HepG2 (cell line): ENCODE measurements at regions not wholly inside any gene's neighbourhood (a gene's known extent, or its start where the extent isn't known, plus 50 kb on each side); places are given as distances from the start of the nearest gene placed in this dataset.

Source experiments
- ATAC-seq: fragments of 200-7000 bp; cut with Tn5 transposase; 3 replicates; pipeline ENCODE4 v1.9.1; 2020; ENCODE audit warnings: mild to moderate bottlenecking, moderate library complexity
- BruUV-seq: library from RNA; stranded (reverse); fragments of 400-500 nt; replicated peaks from 2 replicates; lab custom pipeline; 2021; lab: Mats Ljungman, UMichigan
- CTCF ChIA-PET: fragments of 300-600 bp; formaldehyde crosslinking; extraction: SDS; loops from one replicate; lab custom pipeline; 2021; ENCODE audit warnings: low total read pairs, inconsistent platforms, low intra/inter-chr PET ratio; lab: Yijun Ruan, JAX
- POLR2A ChIA-PET: fragments of 350-600 bp; sonication (Branson Sonifier 250); formaldehyde crosslinking; loops from one replicate; lab custom pipeline; 2020; ENCODE audit warnings: antibody characterized with exemption, inconsistent platforms; lab: Yijun Ruan, JAX
- DNase-seq: peaks from one replicate; pipeline ENCODE4 v3.0.0-alpha.2; 2015; ENCODE audit warnings: low spot score
- FAIRE-seq: peaks from 3 replicates; lab custom pipeline; 2011; peaks lifted over from hg19 to GRCh38; lab: Jason Lieb, UNC
- H2AFZ ChIP-seq: one replicate; pipeline ENCODE4 v1.6.1; 2011; ENCODE audit warnings: low read length, inconsistent platforms
- H3K27ac ChIP-seq: fragments of 300-600 bp; 3 replicates; pipeline ENCODE4 v1.8.0; 2011; ENCODE audit warnings: mixed run types, mild to moderate bottlenecking, mixed read lengths, low read length, inconsistent platforms; ENCODE audit not compliant: insufficient read depth; ENCODE audit errors: extremely low read length
- H3K27me3 ChIP-seq, 2 experiments: fragments of 200-600 bp in 1 of 2; 2 replicates in 1 of 2; 3 replicates in 1 of 2; pipeline versions ENCODE4 v1.6.0 to v1.8.0; 2011; ENCODE audit warnings: low read length in 2 of 2, mild to moderate bottlenecking in 2 of 2, moderate library complexity in 2 of 2, inconsistent platforms in 1 of 2; ENCODE audit not compliant: insufficient read depth in 2 of 2, control insufficient read depth in 1 of 2
- H3K36me3 ChIP-seq, 2 experiments: fragments of 200-600 bp in 1 of 2; replicated peaks in 1 of 2; 2 replicates in 1 of 2; 3 replicates in 1 of 2; pipeline versions ENCODE4 v1.5.1 to v1.8.0; 2011; ENCODE audit warnings: low read length in 2 of 2, inconsistent platforms in 1 of 2; ENCODE audit not compliant: insufficient read depth in 2 of 2, control insufficient read depth in 1 of 2
- H3K4me1 ChIP-seq: 2 replicates; pipeline ENCODE4 v1.5.1; 2012; ENCODE audit warnings: low read length, inconsistent platforms; ENCODE audit not compliant: insufficient read depth
- H3K4me2 ChIP-seq: 2 replicates; pipeline ENCODE4 v1.6.0; 2011; ENCODE audit warnings: low read depth, low read length, inconsistent platforms
- H3K4me3 ChIP-seq, 3 experiments: fragments of 200-600 bp in 1 of 3; sonication (generic), shearing (Covaris generic) in 1 of 3; replicated peaks in 1 of 3; 2 replicates each; pipeline ENCODE4 v1.5.1; 2011 to 2016; ENCODE audit warnings: low read length in 3 of 3, inconsistent platforms in 2 of 3, low read depth in 2 of 3, mild to moderate bottlenecking in 2 of 3, control low read depth in 1 of 3, mixed read lengths in 1 of 3; ENCODE audit not compliant: insufficient read depth in 1 of 3
- H3K79me2 ChIP-seq: one replicate; pipeline ENCODE4 v1.6.1; 2011; ENCODE audit warnings: low read length, inconsistent platforms; ENCODE audit not compliant: insufficient read depth
- H3K9ac ChIP-seq: 2 replicates; pipeline ENCODE4 v1.6.0; 2011; ENCODE audit warnings: mild to moderate bottlenecking, low read depth, low read length, inconsistent platforms; ENCODE audit not compliant: insufficient read depth
- H3K9me3 ChIP-seq: 2 replicates; pipeline ENCODE4 v1.5.1; 2012; ENCODE audit warnings: mild to moderate bottlenecking, low read length
- H4K20me1 ChIP-seq: 2 replicates; pipeline ENCODE4 v1.6.0; 2011; ENCODE audit warnings: inconsistent platforms, mild to moderate bottlenecking, low read length, moderate library complexity; ENCODE audit not compliant: insufficient read depth
- ATF5 ChIP-seq: sonication (generic); formaldehyde crosslinking; IDR thresholded peaks from 2 replicates; pipeline ENCODE4 v1.4.0; 2020; ENCODE audit warnings: mild to moderate bottlenecking, low read depth, missing genetic modification reagents
- MBNL3 ChIP-seq: fragments of 250-450 bp; sonication (Bioruptor Pico); conservative IDR thresholded peaks from 2 replicates; pipeline ENCODE4 v1.8.0; 2022; ENCODE audit warnings: mild to moderate bottlenecking, inconsistent platforms
- NBN ChIP-seq: fragments of 450-650 bp; conservative IDR thresholded peaks from 2 replicates; pipeline ENCODE4 v1.6.1; 2017
- TARDBP ChIP-seq: sonication (generic); formaldehyde crosslinking; IDR thresholded peaks from 2 replicates; pipeline ENCODE4 v1.8.0; 2022; ENCODE audit warnings: mild to moderate bottlenecking, missing genetic modification reagents
- WGBS: methylation state at CpG from one replicate; pipeline ENCODE4 v1.1.6; 2017; ENCODE audit warnings: low lambda C conversion rate; 5-methylcytosine and 5-hydroxymethylcytosine counted together
- in situ Hi-C: cut with HindIII; loops from 2 replicates; pipeline ENCODE4 v1.10.0; 2017; ENCODE audit warnings: low pct_unique_long_range_greater_than_20kb; ENCODE audit not compliant: extremely low pct_ligation_motif_present
- intact Hi-C: fragments of 100-400 bp; cut with micrococcal nuclease; formaldehyde crosslinking; loops from one replicate; pipeline ENCODE4 v1.10.0; 2022; ENCODE audit not compliant: unreplicated experiment

DNA sequence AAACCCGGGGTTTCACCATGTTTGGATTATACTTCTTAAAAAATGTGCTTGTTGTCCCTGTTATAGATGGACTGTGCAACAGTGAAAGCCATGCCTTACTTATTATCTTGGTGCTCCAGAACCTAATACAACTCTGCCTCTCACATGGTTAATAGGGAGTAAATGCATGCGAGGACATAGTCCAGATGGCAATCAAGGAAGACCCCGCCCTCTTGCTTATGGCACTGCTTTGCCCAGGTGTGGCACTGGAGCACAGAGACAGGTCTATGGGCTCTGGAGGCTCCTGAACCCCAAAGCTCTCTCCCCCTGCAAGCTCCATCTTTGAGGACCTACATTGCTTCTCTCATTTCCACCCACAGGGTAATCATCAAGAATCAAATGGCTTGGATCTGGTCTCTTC, 162.1 kb upstream of the NTF3 start:
- DNase-seq (no peak), ATAC-seq (no peak), FAIRE-seq (no peak)
- intact Hi-C loops (no loop called here), in situ Hi-C loops (no loop called here)
- POLR2A ChIA-PET = no interaction called here
- Histone ChIP-seq H3K27me3 (peaks cover 0 to 5% of the 10 kb centered on the region in 2 experiments; a peak in 3 of 5 replicates), H3K9me3 (no peaks in the 10 kb centered on the region), H3K36me3 (no peaks in the 10 kb centered on the region), H3K4me1 (no peaks in the 10 kb centered on the region), H3K4me2 (no peak overlapping the region), H2AFZ (no peak overlapping the region), H3K79me2 (no peaks in the 10 kb centered on the region), H3K27ac (no peak overlapping the region), H3K4me3 (no peak overlapping the region), H3K9ac (no peak overlapping the region), H4K20me1 (no peaks in the 10 kb centered on the region)
- BruUV-seq = no TSS peak
- TF ChIP-seq MBNL3 (CRISPR knock-in tag) (no peak), ATF5 (no peak)
- CTCF ChIA-PET = no interaction called here
- 0% methylated on average over 2 of the region's 3 CpGs for WGBS

- in situ Hi-C loops = no loop called here
- no peaks in the 10 kb centered on the region for H3K9me3 ChIP-seq
- H2AFZ ChIP-seq = no peak overlapping the region
- CTCF ChIA-PET = no interaction called here
- no peak overlapping the region for H3K4me3 ChIP-seq
- WGBS = 22% methylated on average over 6 of the region's 6 CpGs
- no TSS peak for BruUV-seq
- no peaks in the 10 kb centered on the region for H4K20me1 ChIP-seq
- TF ChIP-seq TARDBP (CRISPR knock-in tag) (no peak), NBN (no peak)
- TF ChIP-seq, all 625 proteins: peak for 0
- no peak overlapping the region for H3K9ac ChIP-seq
- no peak for ATAC-seq
- FAIRE-seq = no peak
- H3K4me1 ChIP-seq = no peaks in the 10 kb centered on the region
- DNase-seq = no peak
- H3K4me2 ChIP-seq = no peak overlapping the region
- intact Hi-C loops = no loop called here
- no peaks in the 10 kb centered on the region for H3K36me3 ChIP-seq
- no peaks in the 10 kb centered on the region for H3K79me2 ChIP-seq
- POLR2A ChIA-PET = no interaction called here
- H3K27me3 ChIP-seq = peaks cover 0 to 5% of the 10 kb centered on the region in 2 experiments; a peak in 3 of 5 replicates
- no peak overlapping the region for H3K27ac ChIP-seq
Measured at GRCh38 chr12:5272018-5272785, 159.7 kb upstream of the NTF3 start.
